Neural progenitor cell (in vitro differentiated cells): ENCODE measurements at regions not wholly inside any gene's neighbourhood (a gene's known extent, or its start where the extent isn't known, plus 50 kb on each side); places are given as distances from the start of the nearest gene placed in this dataset.

Experiments
- DNase-seq: peaks from one replicate; pipeline ENCODE4 v3.0.0-alpha.2; 2016; ENCODE audit warnings: low spot score
- H2AFZ ChIP-seq: fragments of 200-600 bp; sonication (generic); replicated peaks from 2 replicates; pipeline ENCODE4 v1.6.1; 2016; ENCODE audit warnings: antibody characterized with exemption
- H3F3A ChIP-seq: fragments of 200-600 bp; sonication (generic); 2 replicates; pipeline ENCODE4 v1.6.1; 2016; ENCODE audit warnings: antibody characterized with exemption, low read depth
- H3K27ac ChIP-seq: fragments of 200-600 bp; sonication (generic); 2 replicates; pipeline ENCODE4 v1.5.1; 2016; ENCODE audit warnings: mild to moderate bottlenecking
- H3K27me3 ChIP-seq: fragments of 200-600 bp; sonication (generic); 2 replicates; pipeline ENCODE4 v1.6.1; 2016; ENCODE audit warnings: mild to moderate bottlenecking, moderate library complexity
- H3K36me3 ChIP-seq: fragments of 200-600 bp; sonication (generic); 2 replicates; pipeline ENCODE4 v1.5.1; 2016
- H3K4me1 ChIP-seq: fragments of 200-600 bp; sonication (generic); 2 replicates; pipeline ENCODE4 v1.6.1; 2016; ENCODE audit warnings: mixed run types
- H3K4me2 ChIP-seq: fragments of 200-600 bp; sonication (generic); 2 replicates; pipeline ENCODE4 v1.6.1; 2016
- H3K4me3 ChIP-seq: fragments of 200-600 bp; sonication (generic); 2 replicates; pipeline ENCODE4 v1.5.1; 2016
- H3K79me2 ChIP-seq: fragments of 200-600 bp; sonication (generic); 2 replicates; pipeline ENCODE4 v1.6.1; 2016; ENCODE audit warnings: low read depth
- H3K9ac ChIP-seq: fragments of 200-600 bp; sonication (generic); 2 replicates; pipeline ENCODE4 v1.6.1; 2016
- H3K9me3 ChIP-seq: fragments of 200-600 bp; sonication (generic); 2 replicates; pipeline ENCODE4 v1.5.1; 2016; ENCODE audit warnings: low read depth
- H4K20me1 ChIP-seq: fragments of 200-600 bp; sonication (generic); 2 replicates; pipeline ENCODE4 v1.6.1; 2016; ENCODE audit warnings: low read depth
- H3K27ac Mint-ChIP-seq: 3 replicates; pipeline ENCODE4 v1.8.0; 2021; ENCODE audit warnings: mixed read lengths
- H3K27me3 Mint-ChIP-seq: 2 replicates; pipeline ENCODE4 v1.8.0; 2022; ENCODE audit warnings: low read depth, mild to moderate bottlenecking, inconsistent platforms, moderate library complexity, mixed read lengths; ENCODE audit not compliant: insufficient read depth
- H3K36me3 Mint-ChIP-seq: 3 replicates; pipeline ENCODE4 v1.8.0; 2021; ENCODE audit warnings: mixed read lengths
- H3K4me1 Mint-ChIP-seq: 3 replicates; pipeline ENCODE4 v1.8.0; 2021; ENCODE audit warnings: mixed read lengths
- H3K4me3 Mint-ChIP-seq: 3 replicates; pipeline ENCODE4 v1.8.0; 2021; ENCODE audit warnings: mild to moderate bottlenecking, moderate library complexity, mixed read lengths
- H3K9me3 Mint-ChIP-seq: 3 replicates; pipeline ENCODE4 v1.8.0; 2020; ENCODE audit warnings: mixed read lengths
- CTCF ChIP-seq: fragments of 200-600 bp; sonication (generic); IDR thresholded peaks from 2 replicates; pipeline ENCODE4 v1.5.1; 2017; ENCODE audit warnings: antibody characterized with exemption, mild to moderate bottlenecking
- EZH2 ChIP-seq: fragments of 200-600 bp; sonication (generic); IDR thresholded peaks from 2 replicates; pipeline ENCODE4 v1.6.1; 2017; ENCODE audit warnings: antibody characterized with exemption, mild to moderate bottlenecking, moderate library complexity
- EZH2phosphoT487 ChIP-seq: fragments of 200-600 bp; sonication (generic); IDR thresholded peaks from 2 replicates; pipeline ENCODE4 v1.6.1; 2017; ENCODE audit warnings: antibody characterized with exemption

GRCh38 chr15:38066612-38067011, 132.2 kb downstream of the TMCO5A start:
- no peaks in the 10 kb centered on the region for H3K36me3 ChIP-seq
- H3K4me2 ChIP-seq: no peak overlapping the region
- H3K9ac ChIP-seq: no peak overlapping the region
- peaks cover 25% of the 10 kb centered on the region for H3F3A ChIP-seq
- no peaks in the 10 kb centered on the region for H4K20me1 ChIP-seq
- H3K4me3 ChIP-seq: no peak overlapping the region
- no peak overlapping the region for H3K4me3 Mint-ChIP-seq
- peaks cover 45% of the 10 kb centered on the region for H3K4me1 ChIP-seq
- H2AFZ ChIP-seq: no peak overlapping the region
- no peak overlapping the region for H3K27ac ChIP-seq
- H3K4me1 Mint-ChIP-seq: peaks cover 63% of the 10 kb centered on the region
- H3K9me3 ChIP-seq: no peaks in the 10 kb centered on the region
- no peaks in the 10 kb centered on the region for H3K9me3 Mint-ChIP-seq
- H3K36me3 Mint-ChIP-seq: no peaks in the 10 kb centered on the region
- TF ChIP-seq EZH2phosphoT487: no peak
- no peak for TF ChIP-seq EZH2
- no peak for TF ChIP-seq CTCF
- peak overlapping the region; percentile 85 for H3K27ac Mint-ChIP-seq
- H3K27me3 Mint-ChIP-seq: peaks cover 6% of the 10 kb centered on the region
- DNase-seq: no peak
- peaks cover 15% of the 10 kb centered on the region for H3K27me3 ChIP-seq
- no peaks in the 10 kb centered on the region for H3K79me2 ChIP-seq

GRCh38 chr15:38068626-38069391, 134.4 kb downstream of the TMCO5A start:
- Histone ChIP-seq H3K4me3 (peak overlapping the region; percentile 24), H3K4me1 (peaks cover 61% of the 10 kb centered on the region), H3K27me3 (peaks cover 17% of the 10 kb centered on the region), H3K36me3 (no peaks in the 10 kb centered on the region), H3K9me3 (no peaks in the 10 kb centered on the region), H3K4me2 (peak overlapping the region; percentile 66), H3K79me2 (no peaks in the 10 kb centered on the region), H3F3A (peaks cover 47% of the 10 kb centered on the region), H2AFZ (peak overlapping the region; percentile 93), H3K9ac (no peak overlapping the region), H3K27ac (peak overlapping the region; percentile 42), H4K20me1 (no peaks in the 10 kb centered on the region)
- peaks cover 6% of the 10 kb centered on the region for H3K27me3 Mint-ChIP-seq
- H3K4me3 Mint-ChIP-seq: peak overlapping the region; percentile 77
- no peaks in the 10 kb centered on the region for H3K9me3 Mint-ChIP-seq
- H3K36me3 Mint-ChIP-seq: no peaks in the 10 kb centered on the region
- H3K27ac Mint-ChIP-seq: peak overlapping the region; percentile 76
- TF ChIP-seq CTCF (no peak), EZH2phosphoT487 (no peak), EZH2 (no peak)
- peaks cover 75% of the 10 kb centered on the region for H3K4me1 Mint-ChIP-seq
- DNase-seq: peak; percentile 36

- Histone ChIP-seq H3K36me3 (no peaks in the 10 kb centered on the region), H3K9ac (no peak overlapping the region), H3K27ac (peak overlapping the region; percentile 42), H3K4me2 (peak overlapping the region; percentile 66), H3K4me1 (peaks cover 69% of the 10 kb centered on the region), H3K79me2 (no peaks in the 10 kb centered on the region), H3K9me3 (no peaks in the 10 kb centered on the region), H3K4me3 (no peak overlapping the region), H3F3A (peaks cover 54% of the 10 kb centered on the region), H3K27me3 (peaks cover 17% of the 10 kb centered on the region), H2AFZ (no peak overlapping the region), H4K20me1 (no peaks in the 10 kb centered on the region)
- TF ChIP-seq CTCF: no peak
- TF ChIP-seq EZH2phosphoT487: no peak
- TF ChIP-seq EZH2: no peak
- peak; percentile 7 for DNase-seq
- Mint-ChIP-seq H3K4me3 (peak overlapping the region; percentile 77), H3K27ac (peak overlapping the region; percentile 76), H3K4me1 (peaks cover 82% of the 10 kb centered on the region), H3K27me3 (peaks cover 6% of the 10 kb centered on the region), H3K36me3 (no peaks in the 10 kb centered on the region), H3K9me3 (no peaks in the 10 kb centered on the region)
These were observed 135.1 kb downstream of the TMCO5A start for GRCh38 chr15:38069511-38070011.
